Body of pancreas (tissue), 4 donors: ENCODE measurements at regions not wholly inside any gene's neighbourhood (a gene's known extent, or its start where the extent isn't known, plus 50 kb on each side); places are given as distances from the start of the nearest gene placed in this dataset.

Experiments
- POLR2A ChIP-seq, 3 donors: fragments of 450-650 bp; IDR thresholded peaks; one replicate each; pipeline ENCODE4 v1.6.1; 2016; ENCODE audit warnings: antibody characterized with exemption in 3 of 3, mild to moderate bottlenecking in 2 of 3
- TF ChIP-seq, protein P1 (sequence below), 7 experiments: fragments of 450-650 bp in 4 of 7; fragments of 200-600 bp in 3 of 7; sonication (generic) in 3 of 7; IDR thresholded peaks; one replicate each; pipeline ENCODE4 v1.5.1; 2016 to 2019; ENCODE audit warnings: antibody characterized with exemption in 7 of 7

- no peak for TF ChIP-seq POLR2A (IDR thresholded peaks at IDR 0.05)
- TF ChIP-seq, protein P1, sequence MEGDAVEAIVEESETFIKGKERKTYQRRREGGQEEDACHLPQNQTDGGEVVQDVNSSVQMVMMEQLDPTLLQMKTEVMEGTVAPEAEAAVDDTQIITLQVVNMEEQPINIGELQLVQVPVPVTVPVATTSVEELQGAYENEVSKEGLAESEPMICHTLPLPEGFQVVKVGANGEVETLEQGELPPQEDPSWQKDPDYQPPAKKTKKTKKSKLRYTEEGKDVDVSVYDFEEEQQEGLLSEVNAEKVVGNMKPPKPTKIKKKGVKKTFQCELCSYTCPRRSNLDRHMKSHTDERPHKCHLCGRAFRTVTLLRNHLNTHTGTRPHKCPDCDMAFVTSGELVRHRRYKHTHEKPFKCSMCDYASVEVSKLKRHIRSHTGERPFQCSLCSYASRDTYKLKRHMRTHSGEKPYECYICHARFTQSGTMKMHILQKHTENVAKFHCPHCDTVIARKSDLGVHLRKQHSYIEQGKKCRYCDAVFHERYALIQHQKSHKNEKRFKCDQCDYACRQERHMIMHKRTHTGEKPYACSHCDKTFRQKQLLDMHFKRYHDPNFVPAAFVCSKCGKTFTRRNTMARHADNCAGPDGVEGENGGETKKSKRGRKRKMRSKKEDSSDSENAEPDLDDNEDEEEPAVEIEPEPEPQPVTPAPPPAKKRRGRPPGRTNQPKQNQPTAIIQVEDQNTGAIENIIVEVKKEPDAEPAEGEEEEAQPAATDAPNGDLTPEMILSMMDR (IDR thresholded peaks at IDR 0.05): no peak
These were observed 1250.7 kb upstream of the SPRY2 start for GRCh38 chr13:81591528-81592220.
